Mesothelial cell of epicardium (in vitro differentiated cells): ENCODE measurements at regions not wholly inside any gene's neighbourhood (a gene's known extent, or its start where the extent isn't known, plus 50 kb on each side); places are given as distances from the start of the nearest gene placed in this dataset.

Source experiments
- DNase-seq, 2 experiments: peaks; one replicate each; pipeline ENCODE4 v3.0.0; 2021; ENCODE audit warnings: low spot score in 2 of 2; ENCODE audit not compliant: unreplicated experiment in 2 of 2
- H3K27ac Mint-ChIP-seq: 2 replicates; pipeline ENCODE4 v1.8.0; 2021; ENCODE audit warnings: mixed read lengths
- H3K27me3 Mint-ChIP-seq: 2 replicates; pipeline ENCODE4 v1.8.0; 2021; ENCODE audit warnings: low read depth, mixed read lengths
- H3K36me3 Mint-ChIP-seq: 2 replicates; pipeline ENCODE4 v1.8.0; 2021; ENCODE audit warnings: mixed read lengths
- H3K4me1 Mint-ChIP-seq: 2 replicates; pipeline ENCODE4 v1.8.0; 2021; ENCODE audit warnings: mixed read lengths
- H3K4me3 Mint-ChIP-seq: 2 replicates; pipeline ENCODE4 v1.8.0; 2021; ENCODE audit warnings: mild to moderate bottlenecking, moderate library complexity, mixed read lengths
- H3K9me3 Mint-ChIP-seq: 2 replicates; pipeline ENCODE4 v1.8.0; 2021; ENCODE audit warnings: mixed read lengths
- TF ChIP-seq, protein P1 (sequence below): fragments of 200-600 bp; sonication (generic); IDR thresholded peaks from one replicate; pipeline ENCODE4 v1.5.0; 2021; ENCODE audit warnings: antibody characterized with exemption; ENCODE audit not compliant: unreplicated experiment

DNA sequence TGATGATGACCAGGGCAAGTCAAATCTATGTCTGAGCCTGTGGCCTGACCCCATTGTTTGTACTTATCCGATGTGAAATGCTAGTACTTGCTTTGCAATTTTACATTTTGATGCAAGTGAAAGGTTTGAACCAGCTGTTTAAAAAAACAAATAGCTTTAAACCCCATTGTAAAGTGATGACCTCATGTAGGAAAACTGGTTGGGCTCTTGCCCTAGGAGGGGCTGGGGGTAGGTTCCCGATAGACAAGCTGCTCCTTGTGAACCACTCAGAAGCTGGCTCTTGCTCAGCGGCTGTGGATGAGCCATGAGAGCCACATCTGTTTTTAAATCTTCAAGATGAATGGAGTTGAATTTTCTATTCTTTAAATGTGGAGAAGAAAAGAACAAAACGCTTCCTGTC lies 185.3 kb downstream of the WDR11 start:
- peak overlapping the region; percentile 78 for H3K27ac Mint-ChIP-seq
- no peak for DNase-seq
- H3K4me1 Mint-ChIP-seq = peaks cover 44% of the 10 kb centered on the region

DNA sequence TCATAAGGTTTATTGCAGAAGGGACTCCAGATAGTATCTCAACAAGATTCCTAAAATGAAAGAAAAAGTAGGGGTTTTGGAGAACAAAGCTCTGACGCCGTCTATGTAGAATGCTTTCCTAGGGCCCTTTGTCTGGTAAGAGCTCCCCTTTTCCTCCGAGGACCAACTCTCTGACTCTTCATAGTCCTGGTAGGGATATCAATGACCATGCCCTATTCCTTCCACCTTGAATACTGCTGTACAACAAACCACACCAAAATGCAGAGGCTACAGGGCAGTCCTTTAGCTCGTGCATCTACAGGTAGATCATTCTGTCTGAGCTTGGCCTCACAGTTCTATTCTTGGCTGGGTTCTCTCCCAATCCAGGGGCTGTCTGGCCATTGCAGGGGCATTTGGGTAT lies 190.3 kb downstream of the WDR11 start:
- TF ChIP-seq, protein P1, sequence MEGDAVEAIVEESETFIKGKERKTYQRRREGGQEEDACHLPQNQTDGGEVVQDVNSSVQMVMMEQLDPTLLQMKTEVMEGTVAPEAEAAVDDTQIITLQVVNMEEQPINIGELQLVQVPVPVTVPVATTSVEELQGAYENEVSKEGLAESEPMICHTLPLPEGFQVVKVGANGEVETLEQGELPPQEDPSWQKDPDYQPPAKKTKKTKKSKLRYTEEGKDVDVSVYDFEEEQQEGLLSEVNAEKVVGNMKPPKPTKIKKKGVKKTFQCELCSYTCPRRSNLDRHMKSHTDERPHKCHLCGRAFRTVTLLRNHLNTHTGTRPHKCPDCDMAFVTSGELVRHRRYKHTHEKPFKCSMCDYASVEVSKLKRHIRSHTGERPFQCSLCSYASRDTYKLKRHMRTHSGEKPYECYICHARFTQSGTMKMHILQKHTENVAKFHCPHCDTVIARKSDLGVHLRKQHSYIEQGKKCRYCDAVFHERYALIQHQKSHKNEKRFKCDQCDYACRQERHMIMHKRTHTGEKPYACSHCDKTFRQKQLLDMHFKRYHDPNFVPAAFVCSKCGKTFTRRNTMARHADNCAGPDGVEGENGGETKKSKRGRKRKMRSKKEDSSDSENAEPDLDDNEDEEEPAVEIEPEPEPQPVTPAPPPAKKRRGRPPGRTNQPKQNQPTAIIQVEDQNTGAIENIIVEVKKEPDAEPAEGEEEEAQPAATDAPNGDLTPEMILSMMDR = no peak
- no peak for DNase-seq
- Mint-ChIP-seq H3K9me3 (no peaks in the 10 kb centered on the region), H3K36me3 (no peaks in the 10 kb centered on the region), H3K4me1 (peaks cover 51% of the 10 kb centered on the region), H3K4me3 (no peak overlapping the region), H3K27ac (no peak overlapping the region), H3K27me3 (no peaks in the 10 kb centered on the region)

More for the DNA sequence above, 185.3 kb downstream of the WDR11 start:
- Mint-ChIP-seq H3K36me3 (no peaks in the 10 kb centered on the region), H3K9me3 (no peaks in the 10 kb centered on the region), H3K4me3 (no peak overlapping the region), H3K27me3 (no peaks in the 10 kb centered on the region)
- TF ChIP-seq, protein P1 = no peak

DNA sequence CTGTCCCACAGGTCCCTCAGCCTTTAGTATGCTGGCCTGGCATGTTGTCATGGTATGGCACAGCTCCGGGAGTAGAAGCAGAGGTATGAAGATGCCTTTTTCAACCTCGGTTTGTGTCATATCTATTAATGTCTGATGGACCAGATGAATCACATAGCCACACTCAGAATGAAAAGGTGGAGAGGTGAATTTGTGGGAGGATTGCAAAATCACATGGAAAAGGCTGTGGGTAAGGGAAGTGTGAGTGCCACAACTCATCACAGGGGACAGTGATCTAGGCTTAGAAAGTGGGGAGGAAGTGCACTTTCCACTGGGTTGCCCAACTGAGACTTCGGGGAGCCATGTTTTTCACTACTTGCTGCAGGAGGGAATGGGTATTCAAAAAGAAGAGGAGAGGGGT lies 190.7 kb downstream of the WDR11 start:
- no peak for DNase-seq
- H3K27ac Mint-ChIP-seq = no peak overlapping the region
- no peaks in the 10 kb centered on the region for H3K36me3 Mint-ChIP-seq
- TF ChIP-seq, protein P1 = no peak
- H3K9me3 Mint-ChIP-seq = no peaks in the 10 kb centered on the region
- no peak overlapping the region for H3K4me3 Mint-ChIP-seq
- H3K4me1 Mint-ChIP-seq = peaks cover 46% of the 10 kb centered on the region
- H3K27me3 Mint-ChIP-seq = no peaks in the 10 kb centered on the region

DNA sequence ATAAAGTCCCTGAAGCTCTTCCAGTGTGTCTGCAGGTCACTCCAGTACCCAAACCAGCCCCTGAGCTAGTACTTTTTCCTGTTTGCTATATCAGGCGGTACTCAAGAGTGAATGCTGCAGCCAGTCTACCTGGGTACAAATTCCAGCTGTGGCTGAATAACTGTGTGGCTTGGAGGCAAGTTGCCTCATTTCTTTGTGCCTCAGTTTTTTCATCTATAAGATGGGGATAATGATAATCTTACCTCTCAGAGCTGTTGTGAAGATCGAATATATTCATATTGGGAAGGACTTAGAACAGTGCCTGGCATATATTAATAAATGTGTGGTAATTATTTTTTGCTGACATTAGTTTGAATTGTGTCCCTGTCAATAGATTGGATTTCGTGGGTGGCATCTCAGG lies 191.2 kb downstream of the WDR11 start:
- H3K4me3 Mint-ChIP-seq = no peak overlapping the region
- TF ChIP-seq, protein P1 = no peak
- H3K4me1 Mint-ChIP-seq = peaks cover 42% of the 10 kb centered on the region
- H3K27me3 Mint-ChIP-seq = no peaks in the 10 kb centered on the region
- no peaks in the 10 kb centered on the region for H3K36me3 Mint-ChIP-seq
- DNase-seq = no peak
- H3K27ac Mint-ChIP-seq = no peak overlapping the region
- H3K9me3 Mint-ChIP-seq = no peaks in the 10 kb centered on the region

DNA sequence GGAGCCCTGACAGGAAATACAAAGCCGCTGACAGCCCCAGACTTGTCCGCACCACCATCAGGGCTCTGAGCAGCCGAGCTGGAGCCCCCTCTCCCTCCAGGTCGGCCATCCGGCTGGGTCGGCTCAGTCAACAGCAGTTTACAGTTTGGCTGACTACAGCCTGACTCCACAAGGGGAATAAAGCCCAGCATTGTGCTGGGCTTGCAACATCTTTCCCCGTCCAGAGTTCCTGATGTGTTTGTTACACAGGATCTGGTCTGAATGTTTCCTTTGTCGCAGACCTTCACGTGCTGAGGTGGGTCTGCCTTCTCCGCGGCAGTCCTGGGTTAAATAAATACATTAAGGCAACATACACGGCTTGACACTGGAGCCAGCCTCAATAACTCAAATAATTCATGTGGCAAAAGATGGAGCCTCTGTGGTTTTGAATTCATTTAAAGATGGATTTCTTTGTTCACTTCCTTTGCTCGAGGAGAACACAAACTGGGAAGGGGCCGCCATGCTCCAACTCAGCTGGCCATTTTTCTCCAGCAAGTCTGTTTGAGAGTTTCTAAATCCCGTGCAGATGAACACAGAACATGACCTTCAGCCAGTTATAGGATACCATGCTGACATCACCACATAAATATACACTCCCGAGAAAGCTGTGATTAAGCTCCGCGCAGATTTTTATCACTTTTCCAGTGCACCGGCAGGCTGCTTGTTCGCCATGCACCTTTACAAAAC lies 192.1 kb downstream of the WDR11 start:
- DNase-seq = no peak
- TF ChIP-seq, protein P1 = no peak
- Mint-ChIP-seq H3K27ac (peak overlapping the region; percentile 90), H3K27me3 (no peaks in the 10 kb centered on the region), H3K9me3 (no peaks in the 10 kb centered on the region), H3K4me3 (peak overlapping the region; percentile 18), H3K4me1 (peaks cover 39% of the 10 kb centered on the region), H3K36me3 (no peaks in the 10 kb centered on the region)
